Medulla oblongata (tissue), 1 donor: ENCODE measurements at regions not wholly inside any gene's neighbourhood (a gene's known extent, or its start where the extent isn't known, plus 50 kb on each side); places are given as distances from the start of the nearest gene placed in this dataset.
A peak's percentile ranks its signal among the peaks of the same experiment; 100 is the strongest.

Experiments
- DNase-seq: peaks from one replicate; pipeline ENCODE4 v3.0.0-alpha.2; 2015; ENCODE audit errors: extremely low spot score

GRCh38 chr4:26137288-26137687 is 183.5 kb upstream of the RBPJ start:
- no peak for DNase-seq

GRCh38 chr4:26139310-26139924 is 181.4 kb upstream of the RBPJ start:
- no peak for DNase-seq

- DNase-seq = no peak
Observed at GRCh38 chr4:26140150-26140898, 180.5 kb upstream of the RBPJ start.

- no peak for DNase-seq
Observed at GRCh38 chr4:26141051-26141721, 179.6 kb upstream of the RBPJ start.

GRCh38 chr4:26141911-26142638 is 178.7 kb upstream of the RBPJ start:
- DNase-seq = peak; percentile 51

- no peak for DNase-seq
Observed at GRCh38 chr4:26144526-26145155, 176.2 kb upstream of the RBPJ start.

- no peak for DNase-seq
Observed at GRCh38 chr4:26145212-26145611, 175.6 kb upstream of the RBPJ start.

- DNase-seq = no peak
Observed at GRCh38 chr4:26148927-26149326, 171.9 kb upstream of the RBPJ start.

GRCh38 chr4:26150948-26151347 is 169.9 kb upstream of the RBPJ start:
- peak; percentile 61 for DNase-seq

GRCh38 chr4:26151615-26152014 is 169.2 kb upstream of the RBPJ start:
- no peak for DNase-seq

GRCh38 chr4:26152056-26152455 is 168.8 kb upstream of the RBPJ start:
- DNase-seq = no peak

- DNase-seq = no peak
Observed at GRCh38 chr4:26157541-26157940, 163.3 kb upstream of the RBPJ start.

- DNase-seq = no peak
Observed at GRCh38 chr4:26160591-26160990, 160.2 kb upstream of the RBPJ start.

- DNase-seq = no peak
Observed at GRCh38 chr4:26161030-26161824, 159.6 kb upstream of the RBPJ start.

GRCh38 chr4:26162101-26162500 is 158.7 kb upstream of the RBPJ start:
- DNase-seq = no peak

GRCh38 chr4:26163425-26164362 is 157.1 kb upstream of the RBPJ start:
- DNase-seq = no peak

GRCh38 chr4:26171501-26171900 is 149.3 kb upstream of the RBPJ start:
- DNase-seq = no peak

- peak; percentile 30 for DNase-seq
Observed at GRCh38 chr4:26171941-26172340, 148.9 kb upstream of the RBPJ start.

- no peak for DNase-seq
Observed at GRCh38 chr4:26173619-26174018, 147.2 kb upstream of the RBPJ start.

GRCh38 chr4:26174027-26174426 is 146.8 kb upstream of the RBPJ start:
- no peak for DNase-seq
